ENCODE measurements at regions not wholly inside any gene's neighbourhood (a gene's known extent, or its start where the extent isn't known, plus 50 kb on each side); places are given as distances from the start of the nearest gene placed in this dataset.

- no peaks in the 10 kb centered on the region for H3K9me3 ChIP-seq (ENCODE audit: low read length)
- no peaks in the 10 kb centered on the region for H4K20me1 ChIP-seq (ENCODE audit: insufficient read depth, low read length)
- no peak overlapping the region for H3K27ac ChIP-seq (ENCODE audit: low read depth, low read length, poor library complexity, severe bottlenecking)
- no peaks in the 10 kb centered on the region for H3F3A ChIP-seq (ENCODE audit: insufficient read depth, low read length)
- no peak overlapping the region for H2AFZ ChIP-seq (ENCODE audit: low read length)
- H3K9me2 ChIP-seq (ENCODE audit: low read depth, low read length), result no peaks in the 10 kb centered on the region
- H3K4me3 ChIP-seq (ENCODE audit: low read depth, low read length, poor library complexity, severe bottlenecking), result no peak overlapping the region
- no peaks in the 10 kb centered on the region for H3K36me3 ChIP-seq (ENCODE audit: insufficient read depth, low read length)
- H3K27me3 ChIP-seq (ENCODE audit: insufficient read depth, low read length), result no peaks in the 10 kb centered on the region
- no peaks in the 10 kb centered on the region for H3K4me1 ChIP-seq (ENCODE audit: insufficient read depth, low read length, severe bottlenecking)
- no peak overlapping the region for H3K4me2 ChIP-seq (ENCODE audit: low read length)
- H3K9ac ChIP-seq (ENCODE audit: low read length), result no peak overlapping the region
- TF ChIP-seq EZH2 (IDR thresholded peaks at IDR 0.05; ENCODE audit: borderline replicate concordance, low read length) (no peak), CTCF (IDR thresholded peaks at IDR 0.05; ENCODE audit: low read length) (no peak)
- no peaks in the 10 kb centered on the region for H3K79me2 ChIP-seq (ENCODE audit: insufficient read depth, low read length)
These were observed 808.7 kb upstream of the PIK3C3 start for GRCh38 chr18:41146301-41146700.

- H4K20me1 ChIP-seq (ENCODE audit: insufficient read depth, low read length), result no peaks in the 10 kb centered on the region
- H3K4me1 ChIP-seq (ENCODE audit: insufficient read depth, low read length, severe bottlenecking), result no peaks in the 10 kb centered on the region
- no peaks in the 10 kb centered on the region for H3K9me3 ChIP-seq (ENCODE audit: low read length)
- no peak overlapping the region for H3K4me2 ChIP-seq (ENCODE audit: low read length)
- no peak overlapping the region for H3K27ac ChIP-seq (ENCODE audit: low read depth, low read length, poor library complexity, severe bottlenecking)
- no peaks in the 10 kb centered on the region for H3K27me3 ChIP-seq (ENCODE audit: insufficient read depth, low read length)
- no peak overlapping the region for H3K9ac ChIP-seq (ENCODE audit: low read length)
- H3K9me2 ChIP-seq (ENCODE audit: low read depth, low read length), result no peaks in the 10 kb centered on the region
- TF ChIP-seq CTCF (IDR thresholded peaks at IDR 0.05; ENCODE audit: low read length) (no peak), EZH2 (IDR thresholded peaks at IDR 0.05; ENCODE audit: borderline replicate concordance, low read length) (no peak)
- H3F3A ChIP-seq (ENCODE audit: insufficient read depth, low read length), result no peaks in the 10 kb centered on the region
- H2AFZ ChIP-seq (ENCODE audit: low read length), result no peak overlapping the region
- no peaks in the 10 kb centered on the region for H3K79me2 ChIP-seq (ENCODE audit: insufficient read depth, low read length)
- H3K4me3 ChIP-seq (ENCODE audit: low read depth, low read length, poor library complexity, severe bottlenecking), result no peak overlapping the region
- no peaks in the 10 kb centered on the region for H3K36me3 ChIP-seq (ENCODE audit: insufficient read depth, low read length)
These were observed 809.5 kb upstream of the PIK3C3 start for GRCh38 chr18:41145516-41145915.

GRCh38 chr18:41144441-41144840, 810.6 kb upstream of the PIK3C3 start:
- Histone ChIP-seq H3K79me2 (ENCODE audit: insufficient read depth, low read length) (no peaks in the 10 kb centered on the region), H3K4me2 (ENCODE audit: low read length) (no peak overlapping the region), H3K9ac (ENCODE audit: low read length) (no peak overlapping the region), H3K4me1 (ENCODE audit: insufficient read depth, low read length, severe bottlenecking) (no peaks in the 10 kb centered on the region), H2AFZ (ENCODE audit: low read length) (no peak overlapping the region), H4K20me1 (ENCODE audit: insufficient read depth, low read length) (no peaks in the 10 kb centered on the region), H3K36me3 (ENCODE audit: insufficient read depth, low read length) (no peaks in the 10 kb centered on the region), H3K27ac (ENCODE audit: low read depth, low read length, poor library complexity, severe bottlenecking) (no peak overlapping the region), H3K4me3 (ENCODE audit: low read depth, low read length, poor library complexity, severe bottlenecking) (no peak overlapping the region), H3K27me3 (ENCODE audit: insufficient read depth, low read length) (no peaks in the 10 kb centered on the region), H3F3A (ENCODE audit: insufficient read depth, low read length) (no peaks in the 10 kb centered on the region), H3K9me3 (ENCODE audit: low read length) (no peaks in the 10 kb centered on the region), H3K9me2 (ENCODE audit: low read depth, low read length) (no peaks in the 10 kb centered on the region)
- TF ChIP-seq CTCF (IDR thresholded peaks at IDR 0.05; ENCODE audit: low read length) (no peak), EZH2 (IDR thresholded peaks at IDR 0.05; ENCODE audit: borderline replicate concordance, low read length) (no peak)
